Psoas muscle (tissue), 7 donors: ENCODE measurements at regions not wholly inside any gene's neighbourhood (a gene's known extent, or its start where the extent isn't known, plus 50 kb on each side); places are given as distances from the start of the nearest gene placed in this dataset.

Experiments used
- ATAC-seq, 4 donors: fragments of 200-7000 bp; cut with Tn5 transposase; one replicate each; pipeline ENCODE4 v1.9.1; 2020; ENCODE audit warnings: moderate library complexity in 3 of 4, mild to moderate bottlenecking in 2 of 4
- DNase-seq, 2 donors: peaks; one replicate each; pipeline ENCODE4 v3.0.0-alpha.2; 2020
- H3K27ac ChIP-seq: fragments of 200-600 bp; one replicate; pipeline ENCODE4 v1.8.0; 2022
- H3K27me3 ChIP-seq, 3 donors: fragments of 200-600 bp in 1 of 3; one replicate each; pipeline versions ENCODE4 v1.6.1 to v1.8.0; 2013 to 2022; ENCODE audit warnings: low read length in 2 of 3, mild to moderate bottlenecking in 2 of 3, moderate library complexity in 1 of 3; ENCODE audit not compliant: insufficient read depth in 3 of 3
- H3K36me3 ChIP-seq, 2 donors: fragments of 200-600 bp in 1 of 2; one replicate each; pipeline versions ENCODE4 v1.6.1 to v1.8.0; 2013 to 2022; ENCODE audit warnings: low read depth in 1 of 2, mild to moderate bottlenecking in 1 of 2, moderate library complexity in 1 of 2; ENCODE audit not compliant: insufficient read depth in 1 of 2
- H3K4me1 ChIP-seq: fragments of 200-600 bp; one replicate; pipeline ENCODE4 v1.8.0; 2022
- H3K4me3 ChIP-seq: fragments of 200-600 bp; one replicate; pipeline ENCODE4 v1.8.0; 2022; ENCODE audit warnings: mild to moderate bottlenecking
- H3K9me3 ChIP-seq: fragments of 200-600 bp; one replicate; pipeline ENCODE4 v1.8.0; 2022
- CTCF ChIP-seq: fragments of 200-600 bp; IDR thresholded peaks from one replicate; pipeline ENCODE4 v1.8.0; 2022; ENCODE audit warnings: antibody characterized with exemption
- WGBS, 3 donors: extraction: QIAGEN DNeasy Blood & Tissue Kit; methylation state at CpG; one replicate each; pipeline versions ENCODE4 v1.1.6 to v1.1.7; 2013; 5-methylcytosine and 5-hydroxymethylcytosine counted together
- intact Hi-C, 2 donors: fragments of 100-400 bp; cut with DNase I; formaldehyde crosslinking; loops; one replicate each; pipeline versions ENCODE4 v1.11.0 to v1.14.2; 2022
- donor health status: healthy with polysubstance abuse.
- donor health status: DM: no; HTN: no; CAD: no; lungs with moderate emphysema.
- donor health status: Bipolar disorder and iron deficiency.
- donor health status: healthy.
- donor health status: DM: yes; HTN: yes; CAD: no.
- donor health status: DM: no; HTN: no; CAD: no.
- donor health status: DM: yes; HTN: yes; CAD: no.

GRCh38 chr1:29458737-29459619, 222.7 kb downstream of the PTPRU start:
- Histone ChIP-seq H3K4me3 (no peak overlapping the region), H3K36me3 (no peaks in the 10 kb centered on the region), H3K27me3 (peaks cover 0 to 18% (median 0%) of the 10 kb centered on the region in 3 donors), H3K9me3 (peaks cover 4% of the 10 kb centered on the region), H3K27ac (no peak overlapping the region), H3K4me1 (no peaks in the 10 kb centered on the region)
- WGBS, 3 donors: 72 to 76% (median 73%) methylated on average over 8 of the region's 8 CpGs
- no peak for TF ChIP-seq CTCF
- intact Hi-C loops: no loop called here
- no peak for ATAC-seq
- DNase-seq: no peak

GRCh38 chr1:29457496-29458368, 221.4 kb downstream of the PTPRU start:
- Histone ChIP-seq H3K36me3 (no peaks in the 10 kb centered on the region), H3K27me3 (peaks cover 0 to 18% (median 0%) of the 10 kb centered on the region in 3 donors), H3K4me3 (no peak overlapping the region), H3K9me3 (no peaks in the 10 kb centered on the region), H3K27ac (no peak overlapping the region), H3K4me1 (no peaks in the 10 kb centered on the region)
- WGBS, 3 donors: 37 to 44% (median 43%) methylated on average over 8 of the region's 8 CpGs
- no peak for TF ChIP-seq CTCF
- intact Hi-C loops: no loop called here
- ATAC-seq (no peak), DNase-seq (no peak)

GRCh38 chr1:29456685-29457435, 220.5 kb downstream of the PTPRU start:
- no peaks in the 10 kb centered on the region for H3K36me3 ChIP-seq
- no peak for TF ChIP-seq CTCF
- H3K4me3 ChIP-seq: no peak overlapping the region
- ATAC-seq: no peak
- 75 to 81% (median 78%) methylated on average over 4 of the region's 4 CpGs for WGBS, 3 donors
- DNase-seq: no peak
- peaks cover 0 to 18% (median 0%) of the 10 kb centered on the region in 3 donors for H3K27me3 ChIP-seq
- no peaks in the 10 kb centered on the region for H3K9me3 ChIP-seq
- intact Hi-C loops: no loop called here
- no peak overlapping the region for H3K27ac ChIP-seq
- no peaks in the 10 kb centered on the region for H3K4me1 ChIP-seq

GRCh38 chr1:29455781-29456180, 219.5 kb downstream of the PTPRU start:
- WGBS, 3 donors: 54 to 57% (median 55%) methylated on average over 5 of the region's 5 CpGs
- Histone ChIP-seq H3K4me3 (no peak overlapping the region), H3K4me1 (no peaks in the 10 kb centered on the region), H3K9me3 (no peaks in the 10 kb centered on the region), H3K27ac (no peak overlapping the region), H3K36me3 (no peaks in the 10 kb centered on the region), H3K27me3 (peaks cover 0 to 18% (median 0%) of the 10 kb centered on the region in 3 donors)
- ATAC-seq: no peak
- no peak for TF ChIP-seq CTCF
- intact Hi-C loops: no loop called here
- no peak for DNase-seq
